NCI-H526 treated with DMSO at 0.1 percent for 48 hours (cell line): ENCODE measurements at regions not wholly inside any gene's neighbourhood (a gene's known extent, or its start where the extent isn't known, plus 50 kb on each side); places are given as distances from the start of the nearest gene placed in this dataset.
"Not testable (repeated sequence)": the region's sequence is repeated elsewhere in the genome, so short reads cannot be mapped to it uniquely, and the experiment has no call there.

Experiments used
- DNase-seq: peaks from one replicate; lab custom pipeline; 2025; lab: John Stamatoyannopoulos, UW

GRCh38 chr2:88396209-88396608 is 56.3 kb downstream of the FOXI3 start:
- no peak for DNase-seq

GRCh38 chr2:88377641-88377991 is 74.9 kb downstream of the FOXI3 start:
- no peak for DNase-seq

- no peak for DNase-seq
Observed at GRCh38 chr2:88372042-88372441, 80.5 kb downstream of the FOXI3 start.

- not testable (repeated sequence) for DNase-seq
Observed at GRCh38 chr2:88365408-88365807, 87.1 kb downstream of the FOXI3 start.

- no peak for DNase-seq
Observed at GRCh38 chr2:88355486-88355885, 97.0 kb downstream of the FOXI3 start.

- DNase-seq = no peak
Observed at GRCh38 chr2:88351249-88351601, 101.3 kb downstream of the FOXI3 start.

GRCh38 chr2:88350331-88351248 is 101.9 kb downstream of the FOXI3 start:
- DNase-seq = peak; percentile 68

- no peak for DNase-seq
Observed at GRCh38 chr2:88345842-88346241, 106.7 kb downstream of the FOXI3 start.

- no peak for DNase-seq
Observed at GRCh38 chr2:88342749-88343148, 109.7 kb downstream of the FOXI3 start.

GRCh38 chr2:88334418-88334817 is 118.1 kb downstream of the FOXI3 start:
- no peak for DNase-seq

- no peak for DNase-seq
Observed at GRCh38 chr2:88331239-88331638, 121.3 kb downstream of the FOXI3 start.

- DNase-seq = peak; percentile 46
Observed at GRCh38 chr2:88329815-88330603, 122.5 kb downstream of the FOXI3 start.

- no peak for DNase-seq
Observed at GRCh38 chr2:88321449-88322248, 130.8 kb downstream of the FOXI3 start.

- DNase-seq = no peak
Observed at GRCh38 chr2:88320076-88320773, 132.3 kb downstream of the FOXI3 start.

GRCh38 chr2:88318956-88319330 is 133.6 kb downstream of the FOXI3 start:
- no peak for DNase-seq

- DNase-seq = no peak
Observed at GRCh38 chr2:88318071-88318955, 134.2 kb downstream of the FOXI3 start.

GRCh38 chr2:88310787-88311186 is 140.6 kb downstream of the THNSL2 start:
- no peak for DNase-seq

- peak; percentile 25 for DNase-seq
Observed at GRCh38 chr2:88307817-88308216, 137.7 kb downstream of the THNSL2 start.

GRCh38 chr2:88303865-88304264 is 133.7 kb downstream of the THNSL2 start:
- DNase-seq = no peak

GRCh38 chr2:88296247-88296646 is 126.1 kb downstream of the THNSL2 start:
- no peak for DNase-seq
